Fibroblast of the aortic adventitia (primary cell): ENCODE measurements at regions not wholly inside any gene's neighbourhood (a gene's known extent, or its start where the extent isn't known, plus 50 kb on each side); places are given as distances from the start of the nearest gene placed in this dataset.

Source experiments
- DNase-seq: peaks from one replicate; pipeline ENCODE4 v3.0.0-alpha.2; 2010; ENCODE audit warnings: low read depth
- H3K4me3 ChIP-seq: 2 replicates; pipeline ENCODE4 v1.5.1; 2011; ENCODE audit warnings: low read depth, mild to moderate bottlenecking, control low read depth, low read length, moderate library complexity
- CTCF ChIP-seq: IDR thresholded peaks from 2 replicates; pipeline ENCODE4 v1.5.1; 2011; ENCODE audit warnings: mild to moderate bottlenecking, low read length, control low read depth, inconsistent platforms; ENCODE audit not compliant: insufficient read depth

- DNase-seq: no peak
- no peak overlapping the region for H3K4me3 ChIP-seq
- TF ChIP-seq CTCF: no peak
Measured at GRCh38 chr3:128560768-128561167, 67.8 kb upstream of the GATA2 start.

GRCh38 chr3:128559486-128560225, 66.7 kb upstream of the GATA2 start:
- no peak for TF ChIP-seq CTCF
- H3K4me3 ChIP-seq: no peak overlapping the region
- DNase-seq: no peak

- no peak for TF ChIP-seq CTCF
- H3K4me3 ChIP-seq: no peak overlapping the region
- DNase-seq: no peak
Measured at GRCh38 chr3:128557531-128558280, 64.7 kb upstream of the GATA2 start.

- no peak for TF ChIP-seq CTCF
- DNase-seq: no peak
- H3K4me3 ChIP-seq: no peak overlapping the region
Measured at GRCh38 chr3:128556907-128557306, 63.9 kb upstream of the GATA2 start.

- no peak for DNase-seq
- TF ChIP-seq CTCF: no peak
- no peak overlapping the region for H3K4me3 ChIP-seq
Measured at GRCh38 chr3:128556384-128556783, 63.4 kb upstream of the GATA2 start.

GRCh38 chr3:128555841-128556240, 62.8 kb upstream of the GATA2 start:
- H3K4me3 ChIP-seq: no peak overlapping the region
- no peak for TF ChIP-seq CTCF
- DNase-seq: no peak
